ENCODE measurements at regions not wholly inside any gene's neighbourhood (a gene's known extent, or its start where the extent isn't known, plus 50 kb on each side); places are given as distances from the start of the nearest gene placed in this dataset.
A peak's percentile ranks its signal among the peaks of the same experiment; 100 is the strongest.

DNA sequence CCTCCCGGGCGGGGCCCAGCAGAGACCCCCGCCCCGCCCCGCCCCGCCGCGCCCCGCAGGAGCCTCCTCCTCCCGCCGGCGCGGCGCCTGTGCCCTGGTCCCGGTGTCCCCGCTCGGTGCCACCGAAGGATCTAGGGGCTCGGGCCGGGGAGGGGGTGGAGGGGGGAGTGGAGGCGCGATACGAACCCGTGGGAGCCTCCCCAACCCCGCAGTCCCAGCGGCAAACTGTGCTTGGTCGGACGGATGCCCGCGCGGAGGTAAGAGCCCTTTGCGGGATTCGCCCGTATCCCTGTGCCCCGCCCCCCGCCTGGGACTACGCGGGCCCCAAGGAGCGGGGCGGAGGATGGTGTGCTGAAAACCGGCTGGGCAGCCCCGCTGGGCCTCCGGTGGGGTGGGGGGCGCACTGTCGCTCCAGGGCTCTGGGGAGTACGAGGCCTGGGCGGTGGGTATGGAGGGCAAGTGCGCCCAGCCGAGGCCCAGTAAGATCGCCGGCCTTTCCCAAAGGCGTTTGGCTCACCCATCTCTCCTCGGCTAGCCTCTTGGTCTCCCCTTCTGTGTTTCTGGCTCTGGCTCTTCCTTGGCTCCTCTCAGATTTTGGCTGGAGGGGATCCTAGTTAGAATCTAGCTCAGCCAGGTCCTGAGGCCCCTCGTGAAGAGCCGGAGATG, 65.6 kb upstream of the POLG start:
- Mint-ChIP-seq H3K27me3 (ENCODE audit: insufficient read depth, unreplicated experiment) (peaks cover 6% of the 10 kb centered on the region), H3K27ac (ENCODE audit: unreplicated experiment) (no peak overlapping the region), H3K4me1 (ENCODE audit: low read depth, unreplicated experiment) (no peaks in the 10 kb centered on the region), H3K36me3 (ENCODE audit: insufficient read depth, unreplicated experiment) (no peaks in the 10 kb centered on the region), H3K4me3 (ENCODE audit: unreplicated experiment) (peak overlapping the region; percentile 28), H3K9me3 (ENCODE audit: unreplicated experiment) (no peaks in the 10 kb centered on the region)
- CTCF ChIA-PET, result interaction anchor here (1.1 kb wide), 1 partner anchor 17 kb away, joined by 3 read pairs; no protein-coding TSS in a partner anchor
- TF ChIP-seq CTCF (IDR thresholded peaks at IDR 0.05; ENCODE audit: insufficient read depth in 1 of 2, low read depth in 1 of 2, low read length in 1 of 2, severe bottlenecking in 1 of 2, unreplicated experiment in 1 of 2), result no peak
- H3K4me3 ChIP-seq (ENCODE audit: low read depth, low read length), result no peak overlapping the region
- BruUV-seq (replicated peaks), result no TSS peak
- H3K9me3 ChIP-seq, result no peaks in the 10 kb centered on the region
- H3K27me3 ChIP-seq (replicated peaks; ENCODE audit: control insufficient read depth, insufficient read depth, low read length), result no peaks in the 10 kb centered on the region; the same call in none of the 2 replicates
- H3K36me3 ChIP-seq (ENCODE audit: control insufficient read depth, insufficient read depth, low read length), result no peaks in the 10 kb centered on the region
- DNase-seq, result peak in 1 of 2 experiments; percentile 13
- H3K4me1 ChIP-seq, result no peaks in the 10 kb centered on the region
- intact Hi-C loops (cut with micrococcal nuclease; ENCODE audit: unreplicated experiment), result no loop called here
- POLR2A ChIA-PET, result no interaction called here

DNA sequence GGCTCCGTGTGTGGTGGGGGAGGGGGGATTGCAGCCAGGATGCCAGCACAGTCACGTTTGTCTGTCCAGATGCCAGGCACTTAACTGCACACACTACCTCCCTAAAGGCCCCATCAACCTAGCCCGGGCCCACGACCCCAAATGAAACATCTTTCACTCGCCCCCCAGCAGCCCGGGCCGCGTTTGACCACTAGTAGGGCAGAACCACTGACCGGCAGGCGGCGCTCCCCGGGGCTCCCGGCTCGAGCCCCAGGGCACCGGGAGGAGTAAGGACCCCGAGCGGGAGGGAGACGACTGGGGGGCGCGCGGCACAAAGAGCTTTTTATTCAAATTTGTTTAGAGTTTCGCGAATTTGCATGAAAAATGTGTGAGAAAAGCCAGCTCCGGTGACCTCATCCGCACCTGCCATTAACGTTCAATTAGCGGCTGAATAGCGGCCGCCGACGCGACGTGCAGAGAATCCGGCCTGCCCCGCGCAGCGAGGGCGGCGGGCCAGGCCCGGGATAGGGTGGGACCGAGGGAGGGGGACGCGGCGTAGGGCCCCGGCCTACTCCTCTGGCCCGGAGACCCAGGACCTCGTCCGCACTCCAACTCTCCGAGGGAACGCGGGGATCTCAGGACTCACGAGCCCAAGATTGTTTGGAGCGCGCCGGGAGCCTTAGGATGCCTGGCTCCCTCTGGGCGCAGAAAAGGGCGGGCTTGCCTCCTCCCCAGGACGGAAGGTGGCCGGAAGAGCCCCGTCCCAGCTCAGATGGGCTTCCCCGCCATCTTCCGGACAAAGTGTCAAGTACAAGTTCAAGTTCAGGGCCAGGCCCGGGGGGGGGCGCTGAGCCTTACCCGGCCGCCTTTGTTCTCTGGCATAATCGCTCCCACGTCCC, 64.9 kb upstream of the POLG start:
- Mint-ChIP-seq H3K9me3 (ENCODE audit: unreplicated experiment) (no peaks in the 10 kb centered on the region), H3K27ac (ENCODE audit: unreplicated experiment) (no peak overlapping the region), H3K4me3 (ENCODE audit: unreplicated experiment) (peak overlapping the region; percentile 22), H3K4me1 (ENCODE audit: low read depth, unreplicated experiment) (no peaks in the 10 kb centered on the region), H3K36me3 (ENCODE audit: insufficient read depth, unreplicated experiment) (no peaks in the 10 kb centered on the region), H3K27me3 (ENCODE audit: insufficient read depth, unreplicated experiment) (peaks cover 11% of the 10 kb centered on the region)
- BruUV-seq (replicated peaks), result no TSS peak
- Histone ChIP-seq H3K36me3 (ENCODE audit: control insufficient read depth, insufficient read depth, low read length) (no peaks in the 10 kb centered on the region), H3K4me3 (ENCODE audit: low read depth, low read length) (peak overlapping the region; percentile 26), H3K9me3 (no peaks in the 10 kb centered on the region), H3K27me3 (replicated peaks; ENCODE audit: control insufficient read depth, insufficient read depth, low read length) (no peaks in the 10 kb centered on the region; the same call in none of the 2 replicates), H3K4me1 (no peaks in the 10 kb centered on the region)
- DNase-seq, result peak in 1 of 2 experiments; percentile 16
- CTCF ChIA-PET, result interaction anchor here (0.6 to 0.9 kb wide), 3 partner anchors 10 to 41 kb away, joined by 3 read pairs; no protein-coding TSS in a partner anchor
- TF ChIP-seq CTCF (IDR thresholded peaks at IDR 0.05; ENCODE audit: insufficient read depth in 1 of 2, low read depth in 1 of 2, low read length in 1 of 2, severe bottlenecking in 1 of 2, unreplicated experiment in 1 of 2), result peak in 1 of 2 experiments; percentile 10
- POLR2A ChIA-PET, result no interaction called here
- intact Hi-C loops (cut with micrococcal nuclease; ENCODE audit: unreplicated experiment), result no loop called here

GRCh38 chr15:89398896-89399237, 64.2 kb upstream of the POLG start:
- Mint-ChIP-seq H3K27me3 (ENCODE audit: insufficient read depth, unreplicated experiment) (peaks cover 11% of the 10 kb centered on the region), H3K9me3 (ENCODE audit: unreplicated experiment) (no peaks in the 10 kb centered on the region), H3K4me1 (ENCODE audit: low read depth, unreplicated experiment) (no peaks in the 10 kb centered on the region), H3K4me3 (ENCODE audit: unreplicated experiment) (no peak overlapping the region), H3K27ac (ENCODE audit: unreplicated experiment) (no peak overlapping the region), H3K36me3 (ENCODE audit: insufficient read depth, unreplicated experiment) (no peaks in the 10 kb centered on the region)
- no peaks in the 10 kb centered on the region for H3K4me1 ChIP-seq
- no peak for DNase-seq
- ChIA-PET POLR2A (no interaction called here), CTCF (interaction anchor here (0.7 to 0.9 kb wide), 2 partner anchors 17 to 40 kb away, joined by 3 read pairs; no protein-coding TSS in a partner anchor)
- intact Hi-C loops (cut with micrococcal nuclease; ENCODE audit: unreplicated experiment), result no loop called here
- no peak for TF ChIP-seq CTCF (IDR thresholded peaks at IDR 0.05; ENCODE audit: insufficient read depth in 1 of 2, low read depth in 1 of 2, low read length in 1 of 2, severe bottlenecking in 1 of 2, unreplicated experiment in 1 of 2)
- BruUV-seq (replicated peaks), result no TSS peak
- no peaks in the 10 kb centered on the region for H3K9me3 ChIP-seq
- H3K27me3 ChIP-seq (replicated peaks; ENCODE audit: control insufficient read depth, insufficient read depth, low read length), result no peaks in the 10 kb centered on the region; the same call in none of the 2 replicates
- no peaks in the 10 kb centered on the region for H3K36me3 ChIP-seq (ENCODE audit: control insufficient read depth, insufficient read depth, low read length)
- no peak overlapping the region for H3K4me3 ChIP-seq (ENCODE audit: low read depth, low read length)
